HEK293 (cell line): ENCODE measurements at regions not wholly inside any gene's neighbourhood (a gene's known extent, or its start where the extent isn't known, plus 50 kb on each side); places are given as distances from the start of the nearest gene placed in this dataset.

Experiments
- BCL11A ChIP-seq: fragments of 450-650 bp; formaldehyde crosslinking; IDR thresholded peaks from 2 replicates; pipeline ENCODE4 v1.5.1; 2016; ENCODE audit warnings: low read depth, missing biosample characterization, missing genetic modification characterization
- CTCF ChIP-seq: fragments of 450-650 bp; formaldehyde crosslinking; IDR thresholded peaks from 2 replicates; pipeline ENCODE4 v1.5.1; 2016; ENCODE audit warnings: missing biosample characterization, missing genetic modification characterization
- GLI4 ChIP-seq: fragments of 450-650 bp; formaldehyde crosslinking; IDR thresholded peaks from 2 replicates; pipeline ENCODE4 v1.5.1; 2016; ENCODE audit warnings: missing biosample characterization, missing genetic modification characterization
- HIC1 ChIP-seq: fragments of 450-650 bp; formaldehyde crosslinking; IDR thresholded peaks from 2 replicates; pipeline ENCODE4 v1.5.1; 2016; ENCODE audit warnings: missing biosample characterization, missing genetic modification characterization
- PRDM10 ChIP-seq: fragments of 450-650 bp; formaldehyde crosslinking; IDR thresholded peaks from 2 replicates; pipeline ENCODE4 v1.5.1; 2016; ENCODE audit warnings: missing biosample characterization, missing genetic modification characterization
- REPIN1 ChIP-seq: fragments of 450-650 bp; formaldehyde crosslinking; IDR thresholded peaks from 2 replicates; pipeline ENCODE4 v1.5.1; 2017; ENCODE audit warnings: missing biosample characterization, missing genetic modification characterization, low read depth
- ZNF174 ChIP-seq: fragments of 450-650 bp; formaldehyde crosslinking; IDR thresholded peaks from 2 replicates; pipeline ENCODE4 v1.5.0; 2017; ENCODE audit warnings: missing biosample characterization, mild to moderate bottlenecking, missing genetic modification characterization
- ZNF555 ChIP-seq: fragments of 450-650 bp; formaldehyde crosslinking; conservative IDR thresholded peaks from 2 replicates; pipeline ENCODE4 v1.5.1; 2017; ENCODE audit warnings: missing biosample characterization, mild to moderate bottlenecking, missing genetic modification characterization, inconsistent platforms
- ZNF571 ChIP-seq: fragments of 450-650 bp; formaldehyde crosslinking; IDR thresholded peaks from 2 replicates; pipeline ENCODE4 v1.5.0; 2017; ENCODE audit warnings: missing biosample characterization, missing genetic modification characterization
- ZNF768 ChIP-seq: fragments of 450-650 bp; formaldehyde crosslinking; IDR thresholded peaks from 2 replicates; pipeline ENCODE4 v1.5.1; 2018; ENCODE audit warnings: missing biosample characterization, mild to moderate bottlenecking, missing genetic modification characterization

- TF ChIP-seq ZNF555 (no peak), ZNF768 (tag by site-specific recombination) (no peak), PRDM10 (tag by site-specific recombination) (no peak), ZNF571 (no peak), BCL11A (tag by site-specific recombination) (no peak), ZNF174 (tag by site-specific recombination) (no peak), CTCF (tag by site-specific recombination) (no peak), GLI4 (tag by site-specific recombination) (no peak), HIC1 (tag by site-specific recombination) (no peak), REPIN1 (tag by site-specific recombination) (no peak)
Measured at GRCh38 chrX:44439242-44439794, 95.8 kb upstream of the EFHC2 start.
